Bronchial epithelial cell (primary cell): ENCODE measurements at regions not wholly inside any gene's neighbourhood (a gene's known extent, or its start where the extent isn't known, plus 50 kb on each side); places are given as distances from the start of the nearest gene placed in this dataset.
"Not testable (repeated sequence)": the region's sequence is repeated elsewhere in the genome, so short reads cannot be mapped to it uniquely, and the experiment has no call there.

Experiments
- DNase-seq: peaks from one replicate; pipeline ENCODE4 v3.0.0-alpha.2; 2010; ENCODE audit warnings: low read depth
- FAIRE-seq: peaks from 2 replicates; lab custom pipeline; 2011; peaks lifted over from hg19 to GRCh38; lab: Jason Lieb, UNC
- H3K27me3 ChIP-seq: 2 replicates; pipeline ENCODE4 v1.5.1; 2011; ENCODE audit warnings: low read length; ENCODE audit not compliant: control insufficient read depth, insufficient read depth
- H3K36me3 ChIP-seq: 2 replicates; pipeline ENCODE4 v1.5.1; 2011; ENCODE audit warnings: low read length; ENCODE audit not compliant: control insufficient read depth, insufficient read depth
- H3K4me3 ChIP-seq: 2 replicates; pipeline ENCODE4 v1.5.1; 2011; ENCODE audit warnings: mild to moderate bottlenecking, low read depth, low read length, control low read depth
- TF ChIP-seq, protein P1 (sequence below): IDR thresholded peaks from 2 replicates; pipeline ENCODE4 v1.5.1; 2011; ENCODE audit warnings: mild to moderate bottlenecking, moderate library complexity, low read length, control low read depth, inconsistent platforms; ENCODE audit not compliant: insufficient read depth, severe bottlenecking

DNA sequence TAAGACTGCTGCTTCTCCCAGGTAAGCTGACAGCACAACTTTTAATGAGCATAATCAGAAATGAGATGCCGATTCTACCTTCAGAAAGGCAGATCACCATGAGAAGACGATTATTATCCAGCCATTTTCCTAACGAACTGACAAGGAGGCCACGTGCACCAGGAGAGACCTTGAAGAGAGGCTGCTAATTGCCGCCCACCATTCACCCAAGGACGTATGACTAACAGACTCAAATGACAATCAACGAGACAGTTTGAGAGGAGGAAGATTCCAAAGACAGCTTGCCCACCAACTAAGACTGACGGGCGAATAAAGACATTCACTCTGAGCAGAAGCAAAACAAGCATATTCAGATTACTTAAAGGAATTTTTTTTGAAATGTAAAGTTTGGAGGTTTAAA lies 301.9 kb upstream of the TAC1 start:
- Histone ChIP-seq H3K27me3 (no peaks in the 10 kb centered on the region), H3K4me3 (no peak overlapping the region), H3K36me3 (no peaks in the 10 kb centered on the region)
- DNase-seq (no peak), FAIRE-seq (no peak)
- TF ChIP-seq, protein P1, sequence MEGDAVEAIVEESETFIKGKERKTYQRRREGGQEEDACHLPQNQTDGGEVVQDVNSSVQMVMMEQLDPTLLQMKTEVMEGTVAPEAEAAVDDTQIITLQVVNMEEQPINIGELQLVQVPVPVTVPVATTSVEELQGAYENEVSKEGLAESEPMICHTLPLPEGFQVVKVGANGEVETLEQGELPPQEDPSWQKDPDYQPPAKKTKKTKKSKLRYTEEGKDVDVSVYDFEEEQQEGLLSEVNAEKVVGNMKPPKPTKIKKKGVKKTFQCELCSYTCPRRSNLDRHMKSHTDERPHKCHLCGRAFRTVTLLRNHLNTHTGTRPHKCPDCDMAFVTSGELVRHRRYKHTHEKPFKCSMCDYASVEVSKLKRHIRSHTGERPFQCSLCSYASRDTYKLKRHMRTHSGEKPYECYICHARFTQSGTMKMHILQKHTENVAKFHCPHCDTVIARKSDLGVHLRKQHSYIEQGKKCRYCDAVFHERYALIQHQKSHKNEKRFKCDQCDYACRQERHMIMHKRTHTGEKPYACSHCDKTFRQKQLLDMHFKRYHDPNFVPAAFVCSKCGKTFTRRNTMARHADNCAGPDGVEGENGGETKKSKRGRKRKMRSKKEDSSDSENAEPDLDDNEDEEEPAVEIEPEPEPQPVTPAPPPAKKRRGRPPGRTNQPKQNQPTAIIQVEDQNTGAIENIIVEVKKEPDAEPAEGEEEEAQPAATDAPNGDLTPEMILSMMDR: no peak

DNA sequence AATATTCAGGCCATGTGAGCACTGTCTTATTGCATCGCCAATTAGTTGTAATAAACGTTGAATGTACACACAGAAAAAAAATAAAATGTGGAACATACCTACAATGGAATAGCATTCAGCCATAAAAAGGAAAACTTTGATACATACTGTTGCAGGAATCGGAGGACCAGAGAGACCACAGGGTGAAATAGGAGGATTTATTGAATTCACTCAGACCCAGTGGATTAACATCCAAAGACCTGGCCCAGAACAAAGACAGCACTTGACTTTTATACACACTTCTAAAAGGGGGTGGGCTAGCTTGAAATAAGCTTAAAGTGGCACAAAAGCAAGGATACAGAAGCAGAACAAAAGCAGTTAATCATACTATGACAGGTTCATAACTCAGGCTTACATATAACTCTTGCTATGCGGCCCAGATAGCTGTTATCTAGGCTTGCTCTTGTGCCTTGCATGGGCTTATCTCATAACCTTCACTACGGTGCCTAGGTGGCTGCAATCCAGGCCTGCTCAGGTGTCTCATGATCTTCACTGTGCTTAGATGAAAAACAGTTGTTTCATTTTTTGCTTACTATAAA lies 292.2 kb upstream of the TAC1 start:
- H3K27me3 ChIP-seq: no peaks in the 10 kb centered on the region
- TF ChIP-seq, protein P1: no peak
- no peaks in the 10 kb centered on the region for H3K36me3 ChIP-seq
- DNase-seq (no peak), FAIRE-seq (no peak)
- no peak overlapping the region for H3K4me3 ChIP-seq

DNA sequence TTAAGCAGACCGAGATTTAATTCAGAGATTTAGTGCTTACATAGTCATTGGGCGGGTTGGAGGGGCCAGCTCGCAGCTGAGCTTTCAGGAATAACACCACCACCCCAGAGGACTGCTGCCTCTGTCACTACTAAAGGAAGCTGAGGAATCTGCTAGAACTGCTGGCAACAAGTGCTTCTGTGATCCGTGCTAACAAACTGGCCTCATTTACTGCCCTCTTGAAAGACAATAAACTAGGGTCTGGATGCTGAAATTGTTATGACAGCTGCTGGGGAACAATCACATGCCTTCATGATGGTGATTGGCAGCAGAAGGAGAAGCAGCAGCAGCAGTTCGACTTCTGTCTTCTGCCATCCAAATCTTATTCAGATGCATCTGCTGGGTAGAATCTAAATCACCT lies 285.5 kb upstream of the TAC1 start:
- TF ChIP-seq, protein P1: no peak
- DNase-seq: no peak
- no peak for FAIRE-seq
- Histone ChIP-seq H3K36me3 (no peaks in the 10 kb centered on the region), H3K4me3 (no peak overlapping the region), H3K27me3 (no peaks in the 10 kb centered on the region)

DNA sequence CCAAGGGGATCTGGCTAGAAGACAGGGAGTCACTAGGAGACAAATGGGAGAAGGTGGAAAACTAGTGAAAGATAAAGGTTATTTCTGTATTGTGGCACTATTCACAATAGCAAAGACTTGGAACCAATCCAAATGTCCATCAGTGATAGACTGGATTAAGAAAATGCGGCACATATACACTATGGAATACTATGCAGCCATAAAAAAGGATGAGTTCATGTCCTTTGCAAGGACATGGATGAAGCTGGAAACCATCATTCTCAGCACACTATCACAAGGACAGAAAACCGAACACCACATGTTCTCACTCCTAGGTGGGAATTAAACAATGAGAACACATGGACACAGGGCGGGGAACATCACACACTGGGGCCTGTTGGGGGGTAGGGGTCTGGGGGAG lies 282.4 kb upstream of the TAC1 start:
- not testable (repeated sequence) for H3K27me3 ChIP-seq, FAIRE-seq, DNase-seq, H3K36me3 ChIP-seq, H3K4me3 ChIP-seq

DNA sequence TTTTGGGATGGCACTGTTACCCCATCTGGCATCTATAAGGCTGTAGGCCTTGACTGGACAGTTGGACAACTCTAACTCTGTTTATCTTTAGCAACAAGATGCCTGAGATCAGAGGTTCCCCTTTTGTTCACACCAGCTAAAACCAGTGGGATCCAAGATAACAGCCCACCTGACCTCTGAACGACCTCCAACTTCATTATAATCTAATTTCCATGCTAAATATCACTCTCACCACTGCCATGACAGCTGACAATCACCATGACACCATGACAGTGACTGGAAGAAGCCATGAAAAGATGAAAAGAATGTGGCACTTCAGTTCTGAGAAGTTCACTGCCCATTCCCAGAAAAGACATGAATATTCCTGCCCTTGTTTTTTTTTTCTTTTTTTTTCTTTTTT lies 281.4 kb upstream of the TAC1 start:
- TF ChIP-seq, protein P1: no peak
- FAIRE-seq (no peak), DNase-seq (no peak)
- Histone ChIP-seq H3K27me3 (no peaks in the 10 kb centered on the region), H3K36me3 (no peaks in the 10 kb centered on the region), H3K4me3 (no peak overlapping the region)

DNA sequence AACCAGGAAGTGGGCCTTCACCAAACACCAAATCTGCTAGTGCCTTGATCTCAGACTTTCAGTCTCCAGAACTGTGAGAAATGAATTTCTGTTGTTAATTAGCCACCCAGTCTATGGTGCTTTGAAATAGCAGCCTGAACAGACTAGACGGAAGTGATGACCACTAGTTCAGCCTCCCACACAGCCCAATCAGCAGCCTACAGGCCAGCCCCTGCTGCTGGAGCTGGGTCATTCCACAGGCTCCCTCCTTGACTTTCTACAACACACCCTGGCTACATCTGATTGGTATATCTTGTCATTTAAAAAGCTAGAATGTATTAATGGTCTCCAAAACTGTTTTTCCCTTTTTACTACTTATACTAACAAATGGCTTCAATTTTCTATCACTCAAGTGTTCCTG lies 277.2 kb upstream of the TAC1 start:
- no peak overlapping the region for H3K4me3 ChIP-seq
- H3K36me3 ChIP-seq: no peaks in the 10 kb centered on the region
- no peaks in the 10 kb centered on the region for H3K27me3 ChIP-seq
- FAIRE-seq (no peak), DNase-seq (no peak)
- TF ChIP-seq, protein P1: no peak
